OCI-LY1 (cell line): ENCODE measurements at regions not wholly inside any gene's neighbourhood (a gene's known extent, or its start where the extent isn't known, plus 50 kb on each side); places are given as distances from the start of the nearest gene placed in this dataset.

Source experiments
- CTCF ChIP-seq: fragments of 200-600 bp; sonication (generic), shearing (Covaris generic); IDR thresholded peaks from 2 replicates; pipeline ENCODE4 v1.5.1; 2017; ENCODE audit warnings: mild to moderate bottlenecking, antibody characterized with exemption, low read length, moderate library complexity, mixed read lengths
- EZH2 ChIP-seq: fragments of 200-600 bp; sonication (generic), shearing (Covaris generic); IDR thresholded peaks from 2 replicates; pipeline ENCODE4 v1.8.0; 2017; ENCODE audit warnings: borderline replicate concordance, mixed run types, mild to moderate bottlenecking, antibody characterized with exemption, low read length, moderate library complexity, mixed read lengths

GRCh38 chr11:28961726-28962125 is 853.5 kb downstream of the METTL15 start:
- TF ChIP-seq CTCF (no peak), EZH2 (no peak)
